Immature natural killer cell (primary cell): ENCODE measurements at regions not wholly inside any gene's neighbourhood (a gene's known extent, or its start where the extent isn't known, plus 50 kb on each side); places are given as distances from the start of the nearest gene placed in this dataset.
A peak's percentile ranks its signal among the peaks of the same experiment; 100 is the strongest.

Experiments used
- DNase-seq, 3 donors: peaks; one replicate each; pipeline ENCODE4 v3.0.0; 2022; ENCODE audit warnings: mixed read lengths in 1 of 3
- H3K27ac Mint-ChIP-seq, 6 donors: one replicate each; pipeline ENCODE4 v1.8.0; 2020; ENCODE audit warnings: mixed read lengths in 6 of 6, mild to moderate bottlenecking in 5 of 6, inconsistent platforms in 4 of 6, moderate library complexity in 3 of 6
- H3K27me3 Mint-ChIP-seq, 3 donors: one replicate each; pipeline ENCODE4 v1.8.0; 2020 to 2021; ENCODE audit warnings: low read depth in 3 of 3, mild to moderate bottlenecking in 3 of 3, mixed read lengths in 3 of 3, moderate library complexity in 3 of 3, inconsistent platforms in 1 of 3
- H3K36me3 Mint-ChIP-seq, 3 donors: one replicate each; pipeline ENCODE4 v1.8.0; 2020; ENCODE audit warnings: mixed read lengths in 3 of 3, inconsistent platforms in 2 of 3, mild to moderate bottlenecking in 2 of 3
- H3K4me1 Mint-ChIP-seq, 2 donors: one replicate each; pipeline ENCODE4 v1.8.0; 2020; ENCODE audit warnings: inconsistent platforms in 2 of 2, mild to moderate bottlenecking in 2 of 2, mixed read lengths in 2 of 2, moderate library complexity in 1 of 2
- H3K4me3 Mint-ChIP-seq, 5 donors: one replicate each; pipeline ENCODE4 v1.8.0; 2020; ENCODE audit warnings: mild to moderate bottlenecking in 5 of 5, mixed read lengths in 5 of 5, inconsistent platforms in 3 of 5, moderate library complexity in 3 of 5
- H3K9me3 Mint-ChIP-seq, 6 donors: one replicate each; pipeline ENCODE4 v1.8.0; 2020; ENCODE audit warnings: mild to moderate bottlenecking in 6 of 6, mixed read lengths in 6 of 6, inconsistent platforms in 4 of 6, moderate library complexity in 3 of 6

- no peaks in the 10 kb centered on the region for H3K4me1 Mint-ChIP-seq
- no peak overlapping the region for H3K27ac Mint-ChIP-seq
- H3K27me3 Mint-ChIP-seq, result no peaks in the 10 kb centered on the region
- H3K9me3 Mint-ChIP-seq, result peaks cover 5 to 38% (median 23%) of the 10 kb centered on the region in 6 donors
- DNase-seq, result no peak
- H3K36me3 Mint-ChIP-seq, result no peaks in the 10 kb centered on the region
- no peak overlapping the region for H3K4me3 Mint-ChIP-seq
These were observed 263.8 kb downstream of the C6orf118 start for GRCh38 chr6:165045631-165046030.

- H3K9me3 Mint-ChIP-seq, result peaks cover 3 to 41% (median 20%) of the 10 kb centered on the region in 6 donors
- H3K4me3 Mint-ChIP-seq, result no peak overlapping the region
- no peak for DNase-seq
- H3K36me3 Mint-ChIP-seq, result no peaks in the 10 kb centered on the region
- no peaks in the 10 kb centered on the region for H3K27me3 Mint-ChIP-seq
- H3K27ac Mint-ChIP-seq, result no peak overlapping the region
- no peaks in the 10 kb centered on the region for H3K4me1 Mint-ChIP-seq
These were observed 266.5 kb downstream of the C6orf118 start for GRCh38 chr6:165042912-165043311.

- peaks cover 0 to 3% (median 0%) of the 10 kb centered on the region in 3 donors for H3K27me3 Mint-ChIP-seq
- no peak overlapping the region for H3K4me3 Mint-ChIP-seq
- no peaks in the 10 kb centered on the region for H3K36me3 Mint-ChIP-seq
- peaks cover 6 to 38% (median 26%) of the 10 kb centered on the region in 6 donors for H3K9me3 Mint-ChIP-seq
- no peak for DNase-seq
- no peak overlapping the region for H3K27ac Mint-ChIP-seq
- H3K4me1 Mint-ChIP-seq, result no peaks in the 10 kb centered on the region
These were observed 269.0 kb downstream of the C6orf118 start for GRCh38 chr6:165040440-165040839.

GRCh38 chr6:165034271-165034741 is 275.1 kb downstream of the C6orf118 start:
- no peaks in the 10 kb centered on the region for H3K36me3 Mint-ChIP-seq
- H3K27me3 Mint-ChIP-seq, result peaks cover 0 to 3% (median 0%) of the 10 kb centered on the region in 3 donors
- H3K4me1 Mint-ChIP-seq, result no peaks in the 10 kb centered on the region
- H3K4me3 Mint-ChIP-seq, result no peak overlapping the region
- no peak overlapping the region for H3K27ac Mint-ChIP-seq
- H3K9me3 Mint-ChIP-seq, result peaks cover 4 to 53% (median 18%) of the 10 kb centered on the region in 6 donors
- DNase-seq, result no peak

- H3K4me3 Mint-ChIP-seq, result no peak overlapping the region
- H3K27ac Mint-ChIP-seq, result no peak overlapping the region
- H3K36me3 Mint-ChIP-seq, result no peaks in the 10 kb centered on the region
- no peaks in the 10 kb centered on the region for H3K27me3 Mint-ChIP-seq
- peaks cover 1 to 29% (median 13%) of the 10 kb centered on the region in 6 donors for H3K9me3 Mint-ChIP-seq
- no peaks in the 10 kb centered on the region for H3K4me1 Mint-ChIP-seq
- DNase-seq, result no peak
These were observed 277.9 kb downstream of the C6orf118 start for GRCh38 chr6:165031502-165031901.

- H3K27me3 Mint-ChIP-seq, result no peaks in the 10 kb centered on the region
- DNase-seq, result no peak
- H3K36me3 Mint-ChIP-seq, result no peaks in the 10 kb centered on the region
- H3K4me1 Mint-ChIP-seq, result no peaks in the 10 kb centered on the region
- peaks cover 4 to 39% (median 13%) of the 10 kb centered on the region in 6 donors for H3K9me3 Mint-ChIP-seq
- no peak overlapping the region for H3K4me3 Mint-ChIP-seq
- H3K27ac Mint-ChIP-seq, result no peak overlapping the region
These were observed 284.4 kb downstream of the C6orf118 start for GRCh38 chr6:165025040-165025439.

- Mint-ChIP-seq H3K9me3 (peaks cover 3 to 52% (median 10%) of the 10 kb centered on the region in 6 donors), H3K4me3 (no peak overlapping the region), H3K36me3 (no peaks in the 10 kb centered on the region), H3K4me1 (no peaks in the 10 kb centered on the region), H3K27me3 (no peaks in the 10 kb centered on the region), H3K27ac (no peak overlapping the region)
- no peak for DNase-seq
These were observed 289.7 kb downstream of the C6orf118 start for GRCh38 chr6:165019681-165020080.

GRCh38 chr6:165015676-165016075 is 293.7 kb downstream of the C6orf118 start:
- Mint-ChIP-seq H3K36me3 (no peaks in the 10 kb centered on the region), H3K27me3 (no peaks in the 10 kb centered on the region), H3K27ac (no peak overlapping the region), H3K4me3 (no peak overlapping the region), H3K4me1 (no peaks in the 10 kb centered on the region), H3K9me3 (peaks cover 1 to 31% (median 8%) of the 10 kb centered on the region in 6 donors)
- DNase-seq, result no peak

GRCh38 chr6:165013701-165014100 is 295.7 kb downstream of the C6orf118 start:
- Mint-ChIP-seq H3K4me1 (no peaks in the 10 kb centered on the region), H3K9me3 (peaks cover 4 to 32% (median 13%) of the 10 kb centered on the region in 6 donors), H3K4me3 (no peak overlapping the region), H3K36me3 (no peaks in the 10 kb centered on the region), H3K27me3 (no peaks in the 10 kb centered on the region), H3K27ac (no peak overlapping the region)
- DNase-seq, result no peak

- Mint-ChIP-seq H3K9me3 (peaks cover 4 to 38% (median 14%) of the 10 kb centered on the region in 6 donors), H3K27ac (no peak overlapping the region), H3K36me3 (no peaks in the 10 kb centered on the region), H3K27me3 (no peaks in the 10 kb centered on the region), H3K4me3 (no peak overlapping the region), H3K4me1 (no peaks in the 10 kb centered on the region)
- DNase-seq, result no peak
These were observed 297.2 kb downstream of the C6orf118 start for GRCh38 chr6:165012183-165012582.

- Mint-ChIP-seq H3K36me3 (no peaks in the 10 kb centered on the region), H3K27ac (no peak overlapping the region), H3K4me3 (no peak overlapping the region), H3K4me1 (no peaks in the 10 kb centered on the region), H3K27me3 (no peaks in the 10 kb centered on the region), H3K9me3 (peaks cover 10 to 34% (median 17%) of the 10 kb centered on the region in 6 donors)
- no peak for DNase-seq
These were observed 298.6 kb downstream of the C6orf118 start for GRCh38 chr6:165010556-165011535.

- H3K27me3 Mint-ChIP-seq, result no peaks in the 10 kb centered on the region
- H3K4me3 Mint-ChIP-seq, result no peak overlapping the region
- H3K9me3 Mint-ChIP-seq, result peaks cover 13 to 33% (median 18%) of the 10 kb centered on the region in 6 donors
- no peaks in the 10 kb centered on the region for H3K4me1 Mint-ChIP-seq
- no peak for DNase-seq
- no peak overlapping the region for H3K27ac Mint-ChIP-seq
- no peaks in the 10 kb centered on the region for H3K36me3 Mint-ChIP-seq
These were observed 300.4 kb downstream of the C6orf118 start for GRCh38 chr6:165008971-165009370.

GRCh38 chr6:165002866-165003265 is 306.5 kb downstream of the C6orf118 start:
- Mint-ChIP-seq H3K27ac (peak overlapping the region in 1 of 6 donors; percentile 28), H3K4me1 (no peaks in the 10 kb centered on the region), H3K27me3 (no peaks in the 10 kb centered on the region), H3K36me3 (no peaks in the 10 kb centered on the region), H3K9me3 (peaks cover 12 to 29% (median 21%) of the 10 kb centered on the region in 6 donors), H3K4me3 (no peak overlapping the region)
- no peak for DNase-seq

- H3K36me3 Mint-ChIP-seq, result no peaks in the 10 kb centered on the region
- no peaks in the 10 kb centered on the region for H3K4me1 Mint-ChIP-seq
- H3K27me3 Mint-ChIP-seq, result no peaks in the 10 kb centered on the region
- H3K4me3 Mint-ChIP-seq, result no peak overlapping the region
- no peak for DNase-seq
- peaks cover 10 to 29% (median 21%) of the 10 kb centered on the region in 6 donors for H3K9me3 Mint-ChIP-seq
- H3K27ac Mint-ChIP-seq, result no peak overlapping the region
These were observed 307.0 kb downstream of the C6orf118 start for GRCh38 chr6:165002358-165002757.
